HCT116 (cell line): ENCODE measurements at regions not wholly inside any gene's neighbourhood (a gene's known extent, or its start where the extent isn't known, plus 50 kb on each side); places are given as distances from the start of the nearest gene placed in this dataset.

Experiments
- ATAC-seq: fragments of 200-7000 bp; cut with Tn5 transposase; 2 replicates; pipeline ENCODE4 v1.9.1; 2020; ENCODE audit warnings: mild to moderate bottlenecking, moderate library complexity
- BruUV-seq: library from RNA; stranded (reverse); fragments of 400-500 nt; replicated peaks from 2 replicates; lab custom pipeline; 2021; lab: Mats Ljungman, UMichigan
- CTCF ChIA-PET: fragments of 300-600 bp; sonication (Branson Sonifier 250); formaldehyde crosslinking; loops from one replicate; lab custom pipeline; 2021; ENCODE audit warnings: antibody characterized with exemption; lab: Charles Lee
- POLR2A ChIA-PET: fragments of 300-600, 350-600 bp; sonication (Branson Sonifier 250); formaldehyde crosslinking; loops from one replicate; lab custom pipeline; 2021; ENCODE audit warnings: antibody characterized with exemption; lab: Charles Lee
- RAD21 ChIA-PET, 2 experiments: fragments of 300-600 bp; sonication (Branson Sonifier 250); formaldehyde crosslinking; loops; one replicate each; lab custom pipeline; 2023; ENCODE audit warnings: low total read pairs in 2 of 2; ENCODE audit not compliant: uncharacterized antibody in 2 of 2, unreplicated experiment in 2 of 2, low non-redundant PET in 1 of 2; lab: Charles Lee
- DNase-seq: peaks from one replicate; pipeline ENCODE4 v3.0.0-alpha.2; 2010; ENCODE audit warnings: low read depth, low spot score
- H2AFZ ChIP-seq: fragments of 200-600 bp; shearing (Covaris generic), sonication (generic); 2 replicates; pipeline ENCODE4 v1.6.1; 2017; ENCODE audit warnings: low read depth, mixed run types, mixed read lengths, antibody characterized with exemption, low read length; ENCODE audit not compliant: poor library complexity, severe bottlenecking
- H3K27ac ChIP-seq: 2 replicates; pipeline ENCODE4 v1.5.1; 2012; ENCODE audit warnings: low read depth, low read length
- H3K27me3 ChIP-seq: fragments of 200-600 bp; sonication (generic); 2 replicates; pipeline ENCODE4 v1.6.1; 2016; ENCODE audit warnings: mixed run types, low read length, mixed read lengths; ENCODE audit not compliant: insufficient read depth
- H3K36me3 ChIP-seq, 2 experiments: fragments of 200-500 bp in 1 of 2; fragments of 200-600 bp in 1 of 2; sonication (Bioruptor generic) in 1 of 2; sonication (generic) in 1 of 2; 2 replicates each; pipeline versions ENCODE4 v1.5.1 to v1.6.1; 2014 to 2016; ENCODE audit warnings: low read length in 2 of 2, inconsistent platforms in 1 of 2, mixed read lengths in 1 of 2, mixed run types in 1 of 2; ENCODE audit not compliant: insufficient read depth in 2 of 2, control insufficient read depth in 1 of 2
- H3K4me1 ChIP-seq, 2 experiments: fragments of 200-600 bp in 1 of 2; sonication (generic) in 1 of 2; 2 replicates each; pipeline versions ENCODE4 v1.5.1 to v1.6.1; 2012 to 2017; ENCODE audit warnings: low read length in 2 of 2, inconsistent platforms in 1 of 2, mild to moderate bottlenecking in 1 of 2, mixed read lengths in 1 of 2, mixed run types in 1 of 2, moderate library complexity in 1 of 2; ENCODE audit not compliant: insufficient read depth in 2 of 2, control insufficient read depth in 1 of 2
- H3K4me2 ChIP-seq: fragments of 200-600 bp; sonication (generic); 2 replicates; pipeline ENCODE4 v1.6.1; 2017; ENCODE audit warnings: mixed run types, low read length, mixed read lengths
- H3K4me3 ChIP-seq, 2 experiments: fragments of 200-600 bp in 1 of 2; sonication (generic) in 1 of 2; replicated peaks in 1 of 2; 2 replicates each; pipeline ENCODE4 v1.5.1; 2011 to 2016; ENCODE audit warnings: low read length in 2 of 2, control low read depth in 1 of 2, low read depth in 1 of 2, mild to moderate bottlenecking in 1 of 2, mixed read lengths in 1 of 2, mixed run types in 1 of 2
- H3K79me2 ChIP-seq: fragments of 200-600 bp; sonication (generic); 2 replicates; pipeline ENCODE4 v1.6.1; 2017; ENCODE audit warnings: mild to moderate bottlenecking, mixed run types, low read length, moderate library complexity, mixed read lengths; ENCODE audit not compliant: insufficient read depth
- H3K9ac ChIP-seq: fragments of 200-600 bp; sonication (generic); 2 replicates; pipeline ENCODE4 v1.6.1; 2016; ENCODE audit warnings: low read length, mixed read lengths
- H3K9me2 ChIP-seq: fragments of 200-600 bp; sonication (generic), shearing (Covaris generic); 2 replicates; pipeline ENCODE4 v1.6.1; 2017; ENCODE audit warnings: mixed run types, mild to moderate bottlenecking, moderate library complexity; ENCODE audit not compliant: insufficient read depth
- H3K9me3 ChIP-seq, 2 experiments: fragments of 200-500 bp in 1 of 2; fragments of 200-600 bp in 1 of 2; sonication (Bioruptor generic) in 1 of 2; sonication (generic) in 1 of 2; 2 replicates each; pipeline ENCODE4 v1.6.1; 2014 to 2017; ENCODE audit warnings: low read length in 2 of 2, mixed read lengths in 2 of 2, inconsistent platforms in 1 of 2, low read depth in 1 of 2, mild to moderate bottlenecking in 1 of 2, mixed run types in 1 of 2, moderate library complexity in 1 of 2; ENCODE audit not compliant: control insufficient read depth in 1 of 2, insufficient read depth in 1 of 2
- H4K20me1 ChIP-seq: fragments of 200-600 bp; sonication (generic), shearing (Covaris generic); 2 replicates; pipeline ENCODE4 v1.6.1; 2017; ENCODE audit warnings: mixed run types, mild to moderate bottlenecking, moderate library complexity; ENCODE audit not compliant: insufficient read depth
- CEBPB ChIP-seq: IDR thresholded peaks from 2 replicates; pipeline ENCODE4 v1.6.1; 2012; ENCODE audit warnings: low read depth
- EZH2phosphoT487 ChIP-seq: fragments of 200-600 bp; IDR thresholded peaks from 2 replicates; pipeline ENCODE4 v1.6.1; 2018; ENCODE audit warnings: antibody characterized with exemption, borderline replicate concordance
- JUND ChIP-seq: IDR thresholded peaks from 2 replicates; pipeline ENCODE4 v1.6.1; 2012
- POLR2AphosphoS5 ChIP-seq: IDR thresholded peaks from 2 replicates; pipeline ENCODE4 v1.6.1; 2011; ENCODE audit warnings: mild to moderate bottlenecking, low read depth, low read length, moderate library complexity
- SIN3A ChIP-seq: IDR thresholded peaks from 2 replicates; pipeline ENCODE4 v1.6.1; 2012; ENCODE audit warnings: low read depth
- YY1 ChIP-seq: IDR thresholded peaks from 2 replicates; pipeline ENCODE4 v1.6.1; 2011; ENCODE audit warnings: low read length, low read depth, moderate library complexity, mild to moderate bottlenecking; ENCODE audit not compliant: insufficient replicate concordance; ENCODE audit errors: extremely low read depth
- intact Hi-C: fragments of 100-400 bp; cut with micrococcal nuclease; formaldehyde crosslinking; loops from 2 replicates; pipeline ENCODE4 v1.10.0; 2022

DNA sequence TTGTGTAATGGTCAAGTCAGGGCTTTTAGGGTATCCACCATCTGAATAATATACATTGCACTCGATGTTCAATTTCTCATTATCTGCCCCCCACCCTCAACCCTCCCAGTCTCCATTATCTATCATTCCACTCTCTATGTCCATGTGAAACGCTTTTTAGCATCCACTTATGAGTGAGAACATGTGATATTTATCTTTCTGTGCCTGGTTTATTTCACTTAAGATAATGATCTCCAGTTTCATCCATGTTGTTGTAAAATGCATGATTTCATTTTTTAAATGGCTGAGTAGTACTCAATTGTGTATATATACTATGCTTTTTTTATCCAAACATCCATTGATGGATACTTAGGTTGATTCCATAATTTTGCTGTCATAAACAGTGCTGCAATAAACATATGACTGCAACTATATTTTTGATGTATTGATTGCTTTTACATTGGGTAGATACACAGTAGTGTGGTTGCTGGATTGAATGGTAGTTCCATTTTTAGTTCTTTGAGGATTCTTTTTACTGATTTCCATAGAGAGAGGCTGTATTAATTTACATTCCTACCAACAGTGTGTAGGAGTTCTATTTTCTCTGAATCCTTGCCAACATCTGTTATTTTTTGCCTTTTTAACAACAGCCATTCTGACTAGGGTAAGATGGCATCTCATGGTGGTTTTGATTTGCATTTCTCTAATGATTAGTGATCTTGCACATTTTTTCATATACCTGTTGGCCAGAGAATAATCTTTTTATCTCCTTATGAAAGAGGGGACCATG, 332.9 kb upstream of the TGFBR2 start:
- BruUV-seq: no TSS peak
- intact Hi-C loops: no loop called here
- Histone ChIP-seq H3K9me2 (no peaks in the 10 kb centered on the region), H3K4me1 (no peaks in the 10 kb centered on the region), H3K9me3 (peaks cover 0 to 4% of the 10 kb centered on the region in 2 experiments; a peak in 1 of 4 replicates), H3K27me3 (no peaks in the 10 kb centered on the region), H3K4me3 (no peak overlapping the region), H3K79me2 (no peaks in the 10 kb centered on the region), H3K36me3 (no peaks in the 10 kb centered on the region), H3K4me2 (no peak overlapping the region), H3K27ac (no peak overlapping the region), H3K9ac (no peak overlapping the region), H4K20me1 (no peaks in the 10 kb centered on the region), H2AFZ (no peak overlapping the region)
- ChIA-PET CTCF (no interaction called here), POLR2A (no interaction called here), RAD21 (no interaction called here)
- DNase-seq (no peak), ATAC-seq (no peak)
- TF ChIP-seq JUND (no peak), POLR2AphosphoS5 (no peak)

DNA sequence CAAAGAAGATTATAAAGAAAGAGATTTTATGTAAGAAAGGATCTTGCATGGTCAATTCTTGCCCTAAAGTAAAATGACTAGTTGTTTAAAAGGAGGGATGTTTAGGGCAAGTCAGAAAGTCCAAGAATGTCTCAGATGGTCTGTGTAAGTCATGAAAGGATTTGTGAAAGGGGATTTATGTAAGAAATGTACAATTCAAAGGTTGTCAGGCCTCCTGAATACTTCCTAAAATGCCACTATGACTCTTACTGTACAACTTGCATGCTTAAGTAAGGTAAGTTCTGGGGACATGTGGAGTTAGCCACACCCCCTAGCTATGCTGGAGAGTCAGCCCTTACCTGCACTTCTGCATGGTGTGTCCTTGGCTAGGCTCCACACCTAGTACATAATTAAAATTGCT, 328.9 kb upstream of the TGFBR2 start:
- BruUV-seq: no TSS peak
- no peaks in the 10 kb centered on the region for H3K9me2 ChIP-seq
- RAD21 ChIA-PET: no interaction called here
- H3K79me2 ChIP-seq: no peaks in the 10 kb centered on the region
- DNase-seq (no peak), ATAC-seq (no peak)
- CTCF ChIA-PET: no interaction called here
- H3K4me2 ChIP-seq: no peak overlapping the region
- POLR2A ChIA-PET: no interaction called here
- H2AFZ ChIP-seq: no peak overlapping the region
- no peak overlapping the region for H3K27ac ChIP-seq
- no peak for TF ChIP-seq YY1
- no peak for TF ChIP-seq EZH2phosphoT487
- no peak for TF ChIP-seq CEBPB
- TF ChIP-seq SIN3A: no peak
- no peak for TF ChIP-seq POLR2AphosphoS5
- no peak overlapping the region for H3K9ac ChIP-seq
- peaks cover 7 to 13% of the 10 kb centered on the region in 2 experiments for H3K4me1 ChIP-seq
- no peaks in the 10 kb centered on the region for H3K27me3 ChIP-seq
- peaks cover 0 to 4% of the 10 kb centered on the region in 2 experiments; a peak in 1 of 4 replicates for H3K9me3 ChIP-seq
- H3K36me3 ChIP-seq: no peaks in the 10 kb centered on the region
- H4K20me1 ChIP-seq: no peaks in the 10 kb centered on the region
- intact Hi-C loops: no loop called here
- no peak overlapping the region for H3K4me3 ChIP-seq
